WTC11 (cell line): ENCODE measurements at regions not wholly inside any gene's neighbourhood (a gene's known extent, or its start where the extent isn't known, plus 50 kb on each side); places are given as distances from the start of the nearest gene placed in this dataset.

Experiments used
- ATAC-seq: fragments of 200-7000 bp; cut with Tn5 transposase; 2 replicates; pipeline ENCODE4 v1.10.0; 2021; ENCODE audit warnings: mild to moderate bottlenecking, moderate library complexity
- CTCF ChIA-PET: fragments of 300-600 bp; sonication (Branson Sonifier 250); formaldehyde crosslinking; loops from one replicate; lab custom pipeline; 2021; ENCODE audit warnings: antibody characterized with exemption; lab: Charles Lee
- POLR2A ChIA-PET: fragments of 350-600 bp; sonication (Branson Sonifier 250); formaldehyde crosslinking; loops from one replicate; lab custom pipeline; 2021; ENCODE audit warnings: antibody characterized with exemption; lab: Charles Lee
- DNase-seq: peaks from one replicate; pipeline ENCODE4 v3.0.0; 2021; ENCODE audit warnings: low spot score
- H3K27ac Mint-ChIP-seq: 2 replicates; pipeline ENCODE4 v1.8.0; 2021; ENCODE audit warnings: mixed read lengths
- H3K27me3 Mint-ChIP-seq: 2 replicates; pipeline ENCODE4 v1.8.0; 2021; ENCODE audit warnings: low read depth, mild to moderate bottlenecking, moderate library complexity, mixed read lengths
- H3K36me3 Mint-ChIP-seq: 2 replicates; pipeline ENCODE4 v1.8.0; 2021; ENCODE audit warnings: mixed read lengths
- H3K4me1 Mint-ChIP-seq: 2 replicates; pipeline ENCODE4 v1.8.0; 2022; ENCODE audit warnings: mixed read lengths
- H3K4me3 Mint-ChIP-seq: 2 replicates; pipeline ENCODE4 v1.8.0; 2021; ENCODE audit warnings: mild to moderate bottlenecking, moderate library complexity, mixed read lengths
- H3K9me3 Mint-ChIP-seq: 2 replicates; pipeline ENCODE4 v1.8.0; 2021; ENCODE audit warnings: mixed read lengths
- CDX4 ChIP-seq: fragments of 250-450 bp; sonication (Bioruptor Pico); IDR thresholded peaks from 2 replicates; pipeline ENCODE4 v1.9.0; 2021; ENCODE audit warnings: moderate library complexity, mild to moderate bottlenecking, inconsistent platforms, borderline replicate concordance
- CREM ChIP-seq: sonication (generic); formaldehyde crosslinking; IDR thresholded peaks from 2 replicates; pipeline ENCODE4 v1.8.1; 2022; ENCODE audit warnings: mild to moderate bottlenecking, missing genetic modification reagents, moderate library complexity
- E2F5 ChIP-seq: sonication (generic); formaldehyde crosslinking; IDR thresholded peaks from 2 replicates; pipeline ENCODE4 v1.8.1; 2022; ENCODE audit warnings: mild to moderate bottlenecking, moderate library complexity, missing genetic modification reagents
- ESRRA ChIP-seq: sonication (generic); formaldehyde crosslinking; IDR thresholded peaks from 2 replicates; pipeline ENCODE4 v1.8.1; 2022; ENCODE audit warnings: mild to moderate bottlenecking, missing genetic modification reagents, borderline replicate concordance
- FOXJ3 ChIP-seq: sonication (generic); formaldehyde crosslinking; IDR thresholded peaks from 2 replicates; pipeline ENCODE4 v1.9.0; 2021; ENCODE audit warnings: missing genetic modification reagents, mild to moderate bottlenecking, borderline replicate concordance
- HMGXB4 ChIP-seq: sonication (generic); formaldehyde crosslinking; IDR thresholded peaks from 2 replicates; pipeline ENCODE4 v1.8.1; 2023; ENCODE audit warnings: mild to moderate bottlenecking, moderate library complexity, missing genetic modification reagents
- KAT7 ChIP-seq: sonication (generic); formaldehyde crosslinking; IDR thresholded peaks from 2 replicates; pipeline ENCODE4 v1.8.1; 2023; ENCODE audit warnings: missing genetic modification reagents, mild to moderate bottlenecking, borderline replicate concordance
- MXD4 ChIP-seq: fragments of 250-450 bp; sonication (Bioruptor Pico); IDR thresholded peaks from 2 replicates; pipeline ENCODE4 v1.8.0; 2021; ENCODE audit warnings: mild to moderate bottlenecking, moderate library complexity, borderline replicate concordance
- NFATC4 ChIP-seq: fragments of 250-450 bp; sonication (Bioruptor Pico); IDR thresholded peaks from 2 replicates; pipeline ENCODE4 v1.9.0; 2021; ENCODE audit warnings: mild to moderate bottlenecking
- NR2C2 ChIP-seq: sonication (generic); formaldehyde crosslinking; IDR thresholded peaks from 2 replicates; pipeline ENCODE4 v1.8.0; 2022; ENCODE audit warnings: mild to moderate bottlenecking, missing genetic modification reagents
- TEAD4 ChIP-seq: sonication (generic); formaldehyde crosslinking; IDR thresholded peaks from 2 replicates; pipeline ENCODE4 v1.8.0; 2022; ENCODE audit warnings: mild to moderate bottlenecking, missing genetic modification reagents
- ZNF396 ChIP-seq: fragments of 250-450 bp; sonication (Bioruptor Pico); IDR thresholded peaks from 2 replicates; pipeline ENCODE4 v1.8.0; 2021; ENCODE audit warnings: mild to moderate bottlenecking, moderate library complexity, borderline replicate concordance
- ZNF416 ChIP-seq: fragments of 250-450 bp; sonication (Bioruptor Pico); IDR thresholded peaks from 2 replicates; pipeline ENCODE4 v1.9.0; 2021; ENCODE audit warnings: mild to moderate bottlenecking, inconsistent platforms
- TF ChIP-seq, protein P1 (sequence below): sonication (generic); formaldehyde crosslinking; IDR thresholded peaks from 2 replicates; pipeline ENCODE4 v1.8.1; 2023; ENCODE audit warnings: mild to moderate bottlenecking, missing genetic modification reagents
- TF ChIP-seq, protein P2 (sequence below): fragments of 250-450 bp; sonication (Bioruptor Pico); IDR thresholded peaks from 2 replicates; pipeline ENCODE4 v1.9.0; 2021; ENCODE audit warnings: mild to moderate bottlenecking
- TF ChIP-seq, protein P3 (sequence below): fragments of 250-450 bp; sonication (Bioruptor Pico); IDR thresholded peaks from 2 replicates; pipeline ENCODE4 v1.9.0; 2021; ENCODE audit warnings: mild to moderate bottlenecking
- TF ChIP-seq, protein P4 (sequence below): fragments of 250-450 bp; sonication (Bioruptor Pico); conservative IDR thresholded peaks from 2 replicates; pipeline ENCODE4 v1.9.0; 2021; ENCODE audit warnings: mild to moderate bottlenecking
- TF ChIP-seq, protein P5 (sequence below): sonication (generic); formaldehyde crosslinking; IDR thresholded peaks from 2 replicates; pipeline ENCODE4 v1.8.1; 2023; ENCODE audit warnings: mild to moderate bottlenecking, missing genetic modification reagents

DNA sequence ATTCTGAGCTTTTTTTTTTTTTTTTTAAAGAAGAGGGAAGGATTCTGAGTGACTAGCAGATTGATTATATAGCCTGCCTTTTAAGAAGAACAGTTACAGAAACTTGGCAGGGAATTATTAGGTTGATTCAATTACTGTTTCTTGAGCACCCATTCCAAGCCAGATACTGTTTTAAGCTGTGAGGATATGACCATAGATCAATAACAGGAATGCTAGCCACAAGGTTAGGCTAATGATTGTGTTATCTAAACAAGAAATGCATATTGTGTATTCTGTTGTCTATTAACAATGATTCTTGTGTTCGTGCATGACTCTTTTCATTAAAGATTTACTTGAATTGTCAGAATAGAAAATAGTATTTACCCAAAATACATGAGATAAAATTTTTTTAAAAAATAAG, 67.1 kb downstream of the PRORP start:
- TF ChIP-seq ZNF416 (CRISPR knock-in tag) (no peak), ESRRA (CRISPR knock-in tag) (no peak), HMGXB4 (CRISPR knock-in tag) (no peak), ZNF396 (CRISPR knock-in tag) (no peak), NFATC4 (CRISPR knock-in tag) (no peak), TEAD4 (no peak), KAT7 (CRISPR knock-in tag) (no peak), E2F5 (no peak), CREM (CRISPR knock-in tag) (no peak), FOXJ3 (CRISPR knock-in tag) (no peak), CDX4 (CRISPR knock-in tag) (no peak), NR2C2 (CRISPR knock-in tag) (no peak), MXD4 (no peak)
- TF ChIP-seq, protein P1, sequence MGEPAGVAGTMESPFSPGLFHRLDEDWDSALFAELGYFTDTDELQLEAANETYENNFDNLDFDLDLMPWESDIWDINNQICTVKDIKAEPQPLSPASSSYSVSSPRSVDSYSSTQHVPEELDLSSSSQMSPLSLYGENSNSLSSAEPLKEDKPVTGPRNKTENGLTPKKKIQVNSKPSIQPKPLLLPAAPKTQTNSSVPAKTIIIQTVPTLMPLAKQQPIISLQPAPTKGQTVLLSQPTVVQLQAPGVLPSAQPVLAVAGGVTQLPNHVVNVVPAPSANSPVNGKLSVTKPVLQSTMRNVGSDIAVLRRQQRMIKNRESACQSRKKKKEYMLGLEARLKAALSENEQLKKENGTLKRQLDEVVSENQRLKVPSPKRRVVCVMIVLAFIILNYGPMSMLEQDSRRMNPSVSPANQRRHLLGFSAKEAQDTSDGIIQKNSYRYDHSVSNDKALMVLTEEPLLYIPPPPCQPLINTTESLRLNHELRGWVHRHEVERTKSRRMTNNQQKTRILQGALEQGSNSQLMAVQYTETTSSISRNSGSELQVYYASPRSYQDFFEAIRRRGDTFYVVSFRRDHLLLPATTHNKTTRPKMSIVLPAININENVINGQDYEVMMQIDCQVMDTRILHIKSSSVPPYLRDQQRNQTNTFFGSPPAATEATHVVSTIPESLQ (CRISPR knock-in tag): no peak
- TF ChIP-seq, protein P2, sequence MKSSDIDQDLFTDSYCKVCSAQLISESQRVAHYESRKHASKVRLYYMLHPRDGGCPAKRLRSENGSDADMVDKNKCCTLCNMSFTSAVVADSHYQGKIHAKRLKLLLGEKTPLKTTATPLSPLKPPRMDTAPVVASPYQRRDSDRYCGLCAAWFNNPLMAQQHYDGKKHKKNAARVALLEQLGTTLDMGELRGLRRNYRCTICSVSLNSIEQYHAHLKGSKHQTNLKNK (CRISPR knock-in tag): no peak
- TF ChIP-seq, protein P3, sequence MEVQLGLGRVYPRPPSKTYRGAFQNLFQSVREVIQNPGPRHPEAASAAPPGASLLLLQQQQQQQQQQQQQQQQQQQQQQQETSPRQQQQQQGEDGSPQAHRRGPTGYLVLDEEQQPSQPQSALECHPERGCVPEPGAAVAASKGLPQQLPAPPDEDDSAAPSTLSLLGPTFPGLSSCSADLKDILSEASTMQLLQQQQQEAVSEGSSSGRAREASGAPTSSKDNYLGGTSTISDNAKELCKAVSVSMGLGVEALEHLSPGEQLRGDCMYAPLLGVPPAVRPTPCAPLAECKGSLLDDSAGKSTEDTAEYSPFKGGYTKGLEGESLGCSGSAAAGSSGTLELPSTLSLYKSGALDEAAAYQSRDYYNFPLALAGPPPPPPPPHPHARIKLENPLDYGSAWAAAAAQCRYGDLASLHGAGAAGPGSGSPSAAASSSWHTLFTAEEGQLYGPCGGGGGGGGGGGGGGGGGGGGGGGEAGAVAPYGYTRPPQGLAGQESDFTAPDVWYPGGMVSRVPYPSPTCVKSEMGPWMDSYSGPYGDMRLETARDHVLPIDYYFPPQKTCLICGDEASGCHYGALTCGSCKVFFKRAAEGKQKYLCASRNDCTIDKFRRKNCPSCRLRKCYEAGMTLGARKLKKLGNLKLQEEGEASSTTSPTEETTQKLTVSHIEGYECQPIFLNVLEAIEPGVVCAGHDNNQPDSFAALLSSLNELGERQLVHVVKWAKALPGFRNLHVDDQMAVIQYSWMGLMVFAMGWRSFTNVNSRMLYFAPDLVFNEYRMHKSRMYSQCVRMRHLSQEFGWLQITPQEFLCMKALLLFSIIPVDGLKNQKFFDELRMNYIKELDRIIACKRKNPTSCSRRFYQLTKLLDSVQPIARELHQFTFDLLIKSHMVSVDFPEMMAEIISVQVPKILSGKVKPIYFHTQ: no peak
- TF ChIP-seq, protein P4, sequence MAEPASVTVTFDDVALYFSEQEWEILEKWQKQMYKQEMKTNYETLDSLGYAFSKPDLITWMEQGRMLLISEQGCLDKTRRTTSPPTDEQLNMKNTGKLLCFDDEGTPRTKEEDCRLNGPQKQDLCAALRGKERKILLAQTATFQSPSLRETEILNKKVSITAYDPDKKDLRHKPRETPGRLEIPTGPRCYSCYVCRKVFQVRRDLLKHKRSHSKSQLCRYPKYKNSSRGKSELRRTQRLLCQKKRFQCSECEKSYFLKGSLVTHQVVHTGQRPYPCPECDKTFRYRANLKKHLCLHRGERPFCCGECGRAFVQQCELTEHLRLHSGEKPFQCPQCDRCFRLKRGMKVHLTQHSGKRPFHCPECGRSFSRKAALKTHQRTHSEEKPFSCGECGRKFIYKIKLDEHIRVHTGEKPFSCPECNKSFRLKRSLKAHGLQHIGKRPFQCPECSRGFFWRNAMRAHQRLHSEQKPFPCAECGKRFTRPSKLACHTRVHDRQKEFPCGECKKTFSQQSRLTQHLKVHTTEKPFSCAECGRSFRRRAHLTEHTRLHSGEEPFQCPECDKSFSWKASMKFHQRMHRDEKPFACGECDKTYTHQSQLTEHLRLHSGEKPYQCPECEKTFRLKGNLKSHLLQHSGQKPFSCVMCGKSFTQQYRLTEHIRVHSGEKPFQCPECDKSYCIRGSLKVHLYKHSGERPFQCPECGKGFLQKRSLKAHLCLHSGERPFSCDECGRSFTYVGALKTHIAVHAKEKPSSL (CRISPR knock-in tag): no peak
- TF ChIP-seq, protein P5, sequence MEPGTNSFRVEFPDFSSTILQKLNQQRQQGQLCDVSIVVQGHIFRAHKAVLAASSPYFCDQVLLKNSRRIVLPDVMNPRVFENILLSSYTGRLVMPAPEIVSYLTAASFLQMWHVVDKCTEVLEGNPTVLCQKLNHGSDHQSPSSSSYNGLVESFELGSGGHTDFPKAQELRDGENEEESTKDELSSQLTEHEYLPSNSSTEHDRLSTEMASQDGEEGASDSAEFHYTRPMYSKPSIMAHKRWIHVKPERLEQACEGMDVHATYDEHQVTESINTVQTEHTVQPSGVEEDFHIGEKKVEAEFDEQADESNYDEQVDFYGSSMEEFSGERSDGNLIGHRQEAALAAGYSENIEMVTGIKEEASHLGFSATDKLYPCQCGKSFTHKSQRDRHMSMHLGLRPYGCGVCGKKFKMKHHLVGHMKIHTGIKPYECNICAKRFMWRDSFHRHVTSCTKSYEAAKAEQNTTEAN: no peak
- DNase-seq: no peak
- Mint-ChIP-seq H3K36me3 (peaks cover 6% of the 10 kb centered on the region), H3K4me3 (no peak overlapping the region), H3K27ac (no peak overlapping the region), H3K4me1 (no peaks in the 10 kb centered on the region), H3K9me3 (peaks cover 7% of the 10 kb centered on the region), H3K27me3 (no peaks in the 10 kb centered on the region)
- CTCF ChIA-PET: interaction anchor here (0.6 kb wide), 1 partner anchor 163 kb away, joined by 4 read pairs; no protein-coding TSS in a partner anchor
- ATAC-seq: no peak
- POLR2A ChIA-PET: interaction anchor here (0.6 kb wide), 1 partner anchor 597 kb away, joined by 3 read pairs; no protein-coding TSS in a partner anchor
